ENCODE measurements at regions not wholly inside any gene's neighbourhood (a gene's known extent, or its start where the extent isn't known, plus 50 kb on each side); places are given as distances from the start of the nearest gene placed in this dataset.

DNA sequence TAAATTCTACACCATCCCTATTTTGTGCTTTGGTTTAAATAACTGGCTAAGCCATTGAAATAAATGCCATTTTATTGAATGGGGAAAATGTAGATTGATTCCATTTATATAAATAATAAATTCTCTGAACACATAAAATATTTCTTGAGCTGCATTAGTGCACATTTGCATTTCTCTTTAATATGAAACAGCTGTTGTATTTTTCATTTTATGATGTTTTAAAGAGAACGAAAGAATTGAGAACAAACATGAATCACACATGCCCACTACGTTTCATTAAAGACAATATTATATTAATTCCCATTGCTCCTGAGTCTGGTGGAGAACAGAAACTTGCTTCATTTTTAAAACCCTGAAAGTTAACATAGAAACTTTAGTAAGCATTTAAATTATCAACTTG lies 235.7 kb upstream of the CFAP20DC start:
- H3K4me1 ChIP-seq: no peaks in the 10 kb centered on the region
- no peak for TF ChIP-seq POLR2A (IDR thresholded peaks at IDR 0.05)
- TF ChIP-seq, protein P1, sequence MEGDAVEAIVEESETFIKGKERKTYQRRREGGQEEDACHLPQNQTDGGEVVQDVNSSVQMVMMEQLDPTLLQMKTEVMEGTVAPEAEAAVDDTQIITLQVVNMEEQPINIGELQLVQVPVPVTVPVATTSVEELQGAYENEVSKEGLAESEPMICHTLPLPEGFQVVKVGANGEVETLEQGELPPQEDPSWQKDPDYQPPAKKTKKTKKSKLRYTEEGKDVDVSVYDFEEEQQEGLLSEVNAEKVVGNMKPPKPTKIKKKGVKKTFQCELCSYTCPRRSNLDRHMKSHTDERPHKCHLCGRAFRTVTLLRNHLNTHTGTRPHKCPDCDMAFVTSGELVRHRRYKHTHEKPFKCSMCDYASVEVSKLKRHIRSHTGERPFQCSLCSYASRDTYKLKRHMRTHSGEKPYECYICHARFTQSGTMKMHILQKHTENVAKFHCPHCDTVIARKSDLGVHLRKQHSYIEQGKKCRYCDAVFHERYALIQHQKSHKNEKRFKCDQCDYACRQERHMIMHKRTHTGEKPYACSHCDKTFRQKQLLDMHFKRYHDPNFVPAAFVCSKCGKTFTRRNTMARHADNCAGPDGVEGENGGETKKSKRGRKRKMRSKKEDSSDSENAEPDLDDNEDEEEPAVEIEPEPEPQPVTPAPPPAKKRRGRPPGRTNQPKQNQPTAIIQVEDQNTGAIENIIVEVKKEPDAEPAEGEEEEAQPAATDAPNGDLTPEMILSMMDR (IDR thresholded peaks at IDR 0.05 in 4 of 5, conservative IDR thresholded peaks at IDR 0.05 in 1 of 5): no peak
- no peak overlapping the region for H3K27ac ChIP-seq
- in situ Hi-C loops (cut with MboI; ENCODE audit: low sequenced_read_pairs in 4 of 4) (no loop called here), intact Hi-C loops (cut with DNase I; ENCODE audit: low total_unique reads) (no loop called here)
- DNase-seq (no peak), ATAC-seq (no peak)
- no peaks in the 10 kb centered on the region for H3K27me3 ChIP-seq
- H3K9me3 ChIP-seq: no peaks in the 10 kb centered on the region
- no peaks in the 10 kb centered on the region for H3K36me3 ChIP-seq
- H3K4me3 ChIP-seq: no peak overlapping the region

DNA sequence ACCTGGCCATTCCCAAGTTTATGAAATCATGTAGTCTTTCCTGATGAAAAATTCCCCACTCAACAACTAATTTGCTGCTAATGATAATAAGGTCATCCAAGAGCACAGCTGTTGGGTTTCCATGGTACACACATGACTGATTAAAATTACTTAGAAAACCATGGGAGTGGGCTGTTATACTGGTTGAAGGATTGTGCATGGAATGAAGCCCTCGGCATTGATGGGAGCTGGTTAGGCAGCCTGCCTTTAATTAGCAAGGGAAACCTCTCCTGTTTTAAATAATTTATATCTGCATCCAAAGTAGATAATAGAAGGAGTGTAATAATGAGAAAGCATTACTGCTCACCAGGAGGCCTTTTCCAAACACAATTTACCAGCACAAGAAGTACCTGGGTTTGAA lies 235.1 kb upstream of the CFAP20DC start:
- no peak overlapping the region for H3K4me3 ChIP-seq
- intact Hi-C loops (cut with DNase I; ENCODE audit: low total_unique reads): no loop called here
- ATAC-seq (no peak), DNase-seq (no peak)
- H3K4me1 ChIP-seq: no peaks in the 10 kb centered on the region
- no peaks in the 10 kb centered on the region for H3K36me3 ChIP-seq
- in situ Hi-C loops (cut with MboI; ENCODE audit: low sequenced_read_pairs in 4 of 4): no loop called here
- TF ChIP-seq, protein P1 (IDR thresholded peaks at IDR 0.05 in 4 of 5, conservative IDR thresholded peaks at IDR 0.05 in 1 of 5): no peak
- TF ChIP-seq POLR2A (IDR thresholded peaks at IDR 0.05): no peak
- no peaks in the 10 kb centered on the region for H3K9me3 ChIP-seq
- H3K27me3 ChIP-seq: no peaks in the 10 kb centered on the region
- no peak overlapping the region for H3K27ac ChIP-seq

DNA sequence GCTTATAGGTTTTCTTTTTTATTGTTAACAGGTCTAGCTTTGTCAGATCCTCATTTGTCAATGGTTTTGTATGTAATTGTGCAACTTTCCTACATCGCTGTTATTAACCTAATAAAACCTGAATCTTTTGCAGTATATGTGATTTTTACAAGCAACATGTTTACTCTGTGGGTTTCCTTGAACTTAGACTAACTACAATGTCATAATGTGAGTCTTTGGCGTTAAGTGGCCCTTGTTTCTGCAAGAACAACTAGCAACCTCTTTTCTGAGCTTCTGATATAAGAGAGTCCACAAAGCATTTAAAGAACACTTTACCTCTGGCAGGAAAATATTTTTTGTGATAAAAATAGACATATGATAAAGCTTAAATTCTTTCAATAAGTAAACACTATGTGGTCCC lies 230.3 kb upstream of the CFAP20DC start:
- TF ChIP-seq, protein P1 (IDR thresholded peaks at IDR 0.05 in 4 of 5, conservative IDR thresholded peaks at IDR 0.05 in 1 of 5): no peak
- no peak for TF ChIP-seq POLR2A (IDR thresholded peaks at IDR 0.05)
- DNase-seq (no peak), ATAC-seq (no peak)
- Histone ChIP-seq H3K9me3 (no peaks in the 10 kb centered on the region), H3K27me3 (no peaks in the 10 kb centered on the region), H3K4me3 (no peak overlapping the region), H3K27ac (no peak overlapping the region), H3K4me1 (no peaks in the 10 kb centered on the region), H3K36me3 (no peaks in the 10 kb centered on the region)
- intact Hi-C loops (cut with DNase I; ENCODE audit: low total_unique reads) (no loop called here), in situ Hi-C loops (cut with MboI; ENCODE audit: low sequenced_read_pairs in 4 of 4) (no loop called here)

DNA sequence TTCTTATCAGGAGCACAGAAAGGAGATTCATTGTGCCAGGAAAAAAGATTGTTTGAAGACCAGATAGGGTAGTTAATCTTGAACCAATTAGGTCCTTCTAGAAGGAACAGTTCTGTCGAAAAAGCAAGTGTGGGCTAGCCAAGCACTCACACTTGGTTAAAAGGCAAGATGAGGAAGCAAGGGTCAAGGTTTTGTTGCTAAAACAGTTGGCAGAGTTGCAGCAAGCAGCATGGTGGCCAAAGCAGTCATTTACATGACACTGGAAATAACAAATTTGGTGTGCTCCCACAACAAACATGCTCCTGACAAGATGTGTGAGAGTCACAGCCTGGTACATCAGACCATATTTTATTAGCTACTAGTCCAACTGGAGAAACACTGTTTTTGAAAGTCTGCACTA lies 228.0 kb upstream of the CFAP20DC start:
- H3K9me3 ChIP-seq: no peaks in the 10 kb centered on the region
- H3K4me1 ChIP-seq: no peaks in the 10 kb centered on the region
- in situ Hi-C loops (cut with MboI; ENCODE audit: low sequenced_read_pairs in 4 of 4): no loop called here
- intact Hi-C loops (cut with DNase I; ENCODE audit: low total_unique reads): no loop called here
- no peaks in the 10 kb centered on the region for H3K36me3 ChIP-seq
- no peak overlapping the region for H3K4me3 ChIP-seq
- ATAC-seq (no peak), DNase-seq (no peak)
- TF ChIP-seq, protein P1 (IDR thresholded peaks at IDR 0.05 in 4 of 5, conservative IDR thresholded peaks at IDR 0.05 in 1 of 5): no peak
- no peak for TF ChIP-seq POLR2A (IDR thresholded peaks at IDR 0.05)
- H3K27ac ChIP-seq: no peak overlapping the region
- no peaks in the 10 kb centered on the region for H3K27me3 ChIP-seq

DNA sequence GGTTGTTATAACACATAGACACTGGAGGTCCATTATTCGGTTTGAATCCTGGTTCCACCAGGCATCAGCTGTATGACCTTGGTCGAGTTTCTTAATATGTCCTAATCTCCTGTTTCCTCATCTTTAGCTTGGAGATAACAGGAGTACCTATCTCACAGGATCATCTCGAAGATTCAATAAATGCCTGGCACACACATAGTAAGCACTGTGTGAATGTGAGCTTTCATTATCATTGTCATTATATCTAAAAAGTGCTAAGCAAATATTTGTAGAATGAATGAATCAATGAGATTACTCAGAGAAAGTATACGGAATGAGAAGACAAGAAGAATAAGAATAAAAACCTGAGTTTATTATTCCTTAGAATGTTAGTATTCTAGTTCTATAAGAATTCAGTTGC lies 227.4 kb upstream of the CFAP20DC start:
- Histone ChIP-seq H3K9me3 (no peaks in the 10 kb centered on the region), H3K4me1 (no peaks in the 10 kb centered on the region), H3K27ac (no peak overlapping the region), H3K4me3 (no peak overlapping the region), H3K27me3 (no peaks in the 10 kb centered on the region), H3K36me3 (no peaks in the 10 kb centered on the region)
- in situ Hi-C loops (cut with MboI; ENCODE audit: low sequenced_read_pairs in 4 of 4) (no loop called here), intact Hi-C loops (cut with DNase I; ENCODE audit: low total_unique reads) (no loop called here)
- DNase-seq (no peak), ATAC-seq (no peak)
- TF ChIP-seq POLR2A (IDR thresholded peaks at IDR 0.05): no peak
- TF ChIP-seq, protein P1 (IDR thresholded peaks at IDR 0.05 in 4 of 5, conservative IDR thresholded peaks at IDR 0.05 in 1 of 5): no peak

All from gastrocnemius medialis (tissue), 4 donors.